Pulmonary artery endothelial cell (primary cell): ENCODE measurements at regions not wholly inside any gene's neighbourhood (a gene's known extent, or its start where the extent isn't known, plus 50 kb on each side); places are given as distances from the start of the nearest gene placed in this dataset.

Experiments used
- DNase-seq: peaks from one replicate; pipeline ENCODE4 v3.0.0-alpha.2; 2011; ENCODE audit warnings: low read depth, low spot score

DNA sequence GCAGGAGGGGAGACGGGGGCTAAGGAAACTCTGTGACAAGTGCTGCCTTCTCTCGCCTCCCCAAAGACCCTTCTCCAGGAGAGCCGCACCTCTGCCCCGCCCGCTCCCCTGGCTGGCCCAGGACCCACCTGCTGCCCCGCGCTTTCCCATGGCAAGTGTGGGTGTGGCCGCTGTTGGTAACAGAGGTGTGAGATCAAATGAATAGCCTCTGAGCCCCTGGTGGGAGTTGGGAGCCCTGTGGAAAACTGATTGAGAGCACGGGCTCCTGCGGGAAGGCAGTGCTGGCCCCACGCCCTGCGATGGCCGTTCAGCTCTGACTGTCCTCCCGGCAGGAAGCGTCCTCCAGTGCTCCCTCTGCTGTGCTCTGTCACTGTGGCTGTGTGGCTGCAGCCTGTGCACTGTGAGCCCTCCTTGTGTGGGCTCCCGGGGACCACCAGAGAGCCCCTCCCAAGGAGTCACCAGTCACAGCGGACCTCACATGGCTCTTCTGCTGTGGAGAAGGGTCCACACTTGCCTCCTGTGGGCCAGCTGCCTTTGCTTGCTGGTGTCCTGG, 1275.9 kb downstream of the BRD1 start:
- no peak for DNase-seq

DNA sequence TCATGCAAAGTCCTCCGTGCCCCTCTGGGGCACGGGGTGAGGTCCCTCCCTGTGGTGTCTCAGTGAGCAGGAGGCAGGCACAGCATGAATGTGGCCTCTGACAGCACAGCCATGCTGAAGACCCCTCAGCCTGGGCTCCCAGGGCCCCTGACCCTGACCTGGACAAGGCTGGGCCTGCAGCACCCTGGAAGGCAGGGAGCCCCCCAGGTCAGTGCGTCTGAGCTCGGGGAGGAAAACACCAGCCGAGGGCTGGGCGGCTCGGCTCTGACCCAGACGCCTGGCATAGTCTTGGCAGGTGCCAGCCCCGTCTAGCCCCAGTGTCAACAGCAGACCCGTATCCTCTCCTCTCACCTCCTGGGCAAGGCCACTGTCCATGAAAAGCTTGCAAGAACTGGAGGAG, 1276.6 kb downstream of the BRD1 start:
- DNase-seq, result no peak

DNA sequence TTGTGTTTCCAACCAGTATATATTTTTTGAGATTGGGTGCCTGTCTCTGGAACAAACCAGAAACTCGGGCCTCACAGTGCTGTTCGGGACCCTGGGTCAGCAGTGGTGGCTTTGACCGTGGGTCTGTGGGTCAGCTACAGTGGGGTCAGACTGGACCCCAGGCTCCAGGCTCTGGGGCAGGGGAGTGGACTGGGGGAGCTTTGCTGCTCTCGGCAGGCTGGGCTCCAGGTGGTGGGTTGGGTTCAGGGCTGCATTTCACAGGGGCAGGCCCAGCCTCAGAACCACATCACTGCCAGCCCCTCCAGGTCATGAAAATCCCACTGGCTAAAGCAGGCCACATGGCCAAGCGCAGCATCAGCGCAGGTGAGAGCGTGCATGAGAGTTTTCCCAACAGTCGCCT, 1279.3 kb downstream of the BRD1 start:
- no peak for DNase-seq

DNA sequence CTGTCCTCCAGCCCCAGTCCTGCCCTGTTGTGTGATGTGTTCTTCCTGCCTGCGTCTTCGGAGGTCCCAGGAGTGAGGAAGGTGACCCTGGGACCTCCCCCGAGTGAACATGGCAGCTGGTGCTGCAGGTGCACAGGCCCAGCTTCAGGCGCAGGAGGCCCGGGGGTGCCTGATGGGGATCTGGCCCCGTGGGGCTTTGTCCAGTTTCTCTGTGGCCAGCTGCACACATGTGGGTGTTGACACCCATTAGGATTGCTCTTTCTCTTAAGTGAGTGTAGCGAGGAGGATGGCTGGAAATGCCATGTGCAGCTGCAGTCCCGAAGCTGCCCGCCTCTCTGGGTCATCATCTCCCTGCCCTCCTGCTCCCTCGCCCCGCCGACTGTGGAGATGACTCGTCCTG, 1279.7 kb downstream of the BRD1 start:
- no peak for DNase-seq

DNA sequence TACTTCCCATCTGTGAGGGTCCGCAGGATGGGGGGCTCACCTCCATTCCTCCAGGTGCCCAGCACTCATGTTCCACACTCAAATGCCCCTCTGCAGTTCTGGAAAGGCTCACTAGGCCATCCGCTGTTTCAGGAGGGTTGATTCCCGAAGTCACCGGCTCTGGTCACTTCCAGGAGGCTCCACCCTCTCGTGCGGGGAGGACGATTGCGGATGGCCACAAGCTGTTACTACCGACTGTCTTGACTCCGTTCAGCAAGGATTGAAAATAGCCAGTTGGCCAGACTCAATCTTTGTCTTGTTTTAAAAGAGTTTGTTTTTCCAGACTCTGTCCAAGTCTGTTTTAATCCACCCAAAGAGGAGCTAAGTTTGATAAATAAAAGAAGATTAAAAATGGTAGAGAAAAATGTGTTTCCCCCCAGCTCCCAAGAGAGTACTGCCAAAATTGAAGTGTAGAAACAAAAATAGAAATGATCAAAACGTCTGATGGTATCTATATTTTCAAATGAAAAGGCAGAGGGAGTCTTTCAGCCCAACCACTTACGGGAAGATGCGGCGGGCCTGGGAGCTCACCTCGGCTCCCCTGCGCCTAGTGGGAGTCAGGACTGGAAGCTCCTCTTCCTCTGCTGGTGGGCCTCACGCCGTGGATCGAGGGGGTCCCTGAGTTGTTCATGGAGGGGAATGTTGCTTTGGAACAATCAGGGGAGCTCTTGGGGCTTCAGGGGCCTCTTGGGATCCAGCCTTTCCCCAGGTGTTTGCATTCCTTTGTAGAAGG, 1280.8 kb downstream of the BRD1 start:
- no peak for DNase-seq

DNA sequence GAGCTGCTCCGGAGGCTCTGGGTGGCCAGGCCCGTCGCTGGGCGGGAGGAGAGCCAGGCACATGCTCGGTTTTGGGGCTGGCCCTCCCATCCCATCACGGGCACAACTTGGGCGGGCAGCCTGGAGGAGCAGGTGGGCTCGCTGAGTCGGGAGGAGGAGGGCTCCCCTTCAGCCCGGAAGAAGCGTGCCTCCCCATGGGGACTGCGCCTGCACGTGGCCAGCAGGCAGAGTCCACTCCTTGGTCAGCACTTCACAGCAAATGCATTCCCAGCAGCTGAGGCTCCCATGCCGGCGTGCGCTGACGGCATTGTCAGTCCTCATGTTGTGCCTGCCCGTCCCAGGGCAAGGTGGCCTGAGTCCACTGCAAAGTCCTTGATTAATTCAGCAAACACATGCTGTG, 1281.7 kb downstream of the BRD1 start:
- DNase-seq, result no peak

DNA sequence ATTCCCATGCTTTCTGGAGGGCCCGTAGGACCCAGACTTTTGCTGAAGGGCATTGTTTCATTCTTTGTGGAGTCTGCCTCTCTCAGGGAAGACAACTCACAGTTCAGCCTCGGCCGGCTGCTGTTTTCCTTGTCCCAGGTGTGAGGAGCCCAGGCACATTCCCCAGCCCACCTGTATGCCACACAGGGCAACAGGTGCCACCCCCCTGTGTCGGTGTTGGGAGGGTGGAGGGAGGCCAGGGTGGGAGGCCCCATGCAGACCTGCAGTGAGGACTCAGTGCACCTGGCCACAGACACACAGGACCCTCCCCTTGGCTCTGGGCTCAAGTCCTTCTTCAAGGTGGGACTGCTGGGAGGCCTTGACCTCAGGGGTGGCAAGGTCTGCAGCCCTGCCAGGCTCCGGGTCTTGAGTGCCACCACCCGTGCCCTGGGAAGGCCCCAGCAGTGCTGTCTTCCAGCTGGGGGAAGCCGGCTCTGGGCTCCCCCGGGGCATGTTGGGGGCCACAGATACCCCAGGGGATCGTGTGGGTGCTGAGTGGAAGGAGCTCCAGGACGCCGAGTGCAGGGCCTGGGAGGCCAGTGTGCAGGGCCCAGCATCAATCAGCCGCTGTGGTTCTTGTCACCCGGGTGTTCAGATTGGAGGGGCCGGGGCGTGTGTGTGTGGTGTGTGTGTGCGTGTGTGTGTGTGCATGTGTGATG, 1286.1 kb downstream of the BRD1 start:
- DNase-seq, result no peak

DNA sequence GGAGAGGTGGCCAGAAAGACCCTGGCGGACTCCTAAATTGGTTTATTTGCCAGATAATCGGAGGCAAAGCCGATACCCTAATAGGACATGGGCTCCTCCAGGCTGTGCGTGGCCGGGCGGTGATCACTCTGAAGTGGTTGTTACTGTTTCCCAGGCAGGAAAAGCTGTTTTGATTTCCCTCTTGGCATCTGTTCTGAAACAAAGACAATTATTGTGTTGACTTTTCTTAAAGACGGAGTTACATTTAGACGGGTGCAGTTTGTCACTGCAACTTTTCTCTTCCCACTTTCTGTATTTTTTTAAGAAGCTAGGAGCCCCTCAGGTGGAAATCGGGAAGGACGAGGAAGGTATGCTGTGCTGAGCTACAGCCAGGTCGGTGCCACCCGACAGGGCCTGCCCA, 1288.4 kb downstream of the BRD1 start:
- no peak for DNase-seq

DNA sequence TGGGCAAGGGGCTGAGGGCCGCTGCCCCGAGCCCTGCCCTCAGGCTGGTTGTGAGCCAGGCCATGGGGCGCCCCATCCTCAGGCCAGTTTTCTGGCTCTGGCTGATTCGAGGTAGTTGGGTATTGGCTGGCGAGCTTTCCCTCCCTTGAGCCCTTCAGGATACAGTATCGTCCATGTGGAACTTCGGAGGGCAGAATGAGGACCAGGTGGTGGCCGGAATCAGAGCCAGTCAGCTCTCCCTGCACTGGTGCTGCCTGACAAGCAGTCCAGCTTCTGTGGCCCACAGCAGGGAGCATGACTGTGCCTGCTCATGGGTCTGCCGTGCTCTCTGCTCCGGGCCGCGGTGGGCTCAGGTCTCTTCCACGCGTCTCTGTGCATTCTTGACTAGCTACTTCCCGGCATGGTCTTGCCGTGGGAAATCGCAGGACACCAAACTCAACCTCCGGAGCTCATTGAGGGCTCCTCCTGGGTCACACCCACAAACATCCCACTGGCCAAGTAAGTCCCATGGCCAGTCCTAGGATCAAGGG, 1289.3 kb downstream of the BRD1 start:
- no peak for DNase-seq

DNA sequence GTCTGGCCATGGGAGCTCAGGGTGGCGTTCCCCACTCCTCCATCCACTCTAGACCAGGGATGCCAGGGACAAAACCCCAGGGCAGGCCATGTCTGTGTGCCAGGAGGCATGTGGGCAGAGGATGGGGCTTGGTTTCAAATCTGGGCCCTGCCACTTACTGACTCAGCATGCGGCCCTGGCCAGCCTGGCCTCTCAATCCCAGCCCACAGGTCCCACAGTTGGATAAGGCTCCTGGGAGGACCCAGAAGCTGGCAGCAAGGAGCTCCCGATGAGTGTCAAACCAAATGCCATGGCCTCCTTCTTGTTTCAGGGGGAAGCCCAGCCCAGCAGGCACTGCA, 1290.4 kb downstream of the BRD1 start:
- no peak for DNase-seq

DNA sequence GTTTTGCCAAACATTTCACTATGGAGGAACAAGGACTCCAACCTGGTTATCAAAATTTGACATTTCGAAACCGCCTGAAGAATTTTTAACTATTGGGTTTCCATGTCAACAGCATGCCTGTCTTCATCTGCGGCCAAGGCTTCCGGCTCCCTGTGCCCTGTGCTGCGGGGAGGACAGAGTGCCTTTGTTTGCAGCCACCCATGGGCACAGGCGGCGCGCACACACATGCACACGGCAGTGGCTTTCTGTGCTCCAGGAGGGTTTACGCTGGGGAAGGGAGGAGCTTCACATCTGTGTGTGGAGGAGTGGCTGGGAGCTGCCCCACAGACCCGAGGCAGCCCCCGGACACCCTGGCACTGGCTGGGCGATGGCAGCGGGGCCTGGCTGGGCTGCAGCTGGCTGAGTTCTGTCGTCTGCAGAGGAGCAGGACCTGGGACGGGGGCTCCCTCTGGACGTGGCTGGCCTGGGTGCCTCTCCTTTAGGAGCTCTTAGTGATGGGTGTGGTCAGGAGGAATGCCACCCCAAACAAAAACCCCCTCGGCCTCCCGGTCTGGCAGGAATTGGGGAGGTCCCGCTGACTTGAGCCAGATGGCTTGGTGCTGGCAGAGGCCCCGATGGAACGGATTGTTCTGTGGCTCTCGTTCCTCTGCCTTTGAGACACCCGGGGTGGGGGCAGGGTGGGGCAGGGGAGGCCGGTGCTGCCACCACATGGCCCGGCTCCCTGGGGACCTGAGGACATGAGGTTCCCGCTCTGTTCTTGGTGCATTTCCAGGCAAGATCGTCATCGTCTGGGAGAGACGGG, 1290.9 kb downstream of the BRD1 start:
- DNase-seq, result no peak

DNA sequence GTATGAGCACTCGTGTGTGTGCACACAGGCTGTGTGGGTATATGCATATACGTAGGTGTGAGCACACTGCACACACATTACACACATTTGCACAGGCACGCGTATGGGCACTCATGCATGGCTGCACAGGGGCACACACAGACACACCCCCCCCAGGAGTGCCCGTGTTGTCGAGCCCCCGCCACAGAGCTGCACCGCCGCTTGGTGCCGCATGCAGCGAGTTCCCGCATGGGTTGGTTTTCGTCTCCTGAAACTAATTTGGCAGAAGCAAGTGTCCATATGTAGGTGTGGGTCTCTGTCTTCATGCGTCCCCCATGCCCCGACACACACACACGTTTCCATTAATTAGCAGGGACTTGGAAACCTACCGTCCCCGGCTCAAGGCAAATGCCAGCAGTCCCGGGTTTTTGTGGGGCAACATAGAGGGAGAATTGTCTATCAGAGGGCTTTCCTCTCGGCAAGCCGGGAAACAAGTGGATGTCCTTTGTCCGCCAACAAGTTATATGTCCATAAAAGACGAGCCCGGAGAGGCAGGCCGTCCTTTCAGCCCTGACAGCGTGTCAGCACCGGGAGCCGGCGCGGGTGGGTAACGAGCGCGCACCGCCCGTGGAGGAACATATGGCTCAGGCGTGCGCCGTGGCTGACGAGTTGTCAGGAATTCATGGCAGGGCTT, 1291.7 kb downstream of the BRD1 start:
- no peak for DNase-seq

DNA sequence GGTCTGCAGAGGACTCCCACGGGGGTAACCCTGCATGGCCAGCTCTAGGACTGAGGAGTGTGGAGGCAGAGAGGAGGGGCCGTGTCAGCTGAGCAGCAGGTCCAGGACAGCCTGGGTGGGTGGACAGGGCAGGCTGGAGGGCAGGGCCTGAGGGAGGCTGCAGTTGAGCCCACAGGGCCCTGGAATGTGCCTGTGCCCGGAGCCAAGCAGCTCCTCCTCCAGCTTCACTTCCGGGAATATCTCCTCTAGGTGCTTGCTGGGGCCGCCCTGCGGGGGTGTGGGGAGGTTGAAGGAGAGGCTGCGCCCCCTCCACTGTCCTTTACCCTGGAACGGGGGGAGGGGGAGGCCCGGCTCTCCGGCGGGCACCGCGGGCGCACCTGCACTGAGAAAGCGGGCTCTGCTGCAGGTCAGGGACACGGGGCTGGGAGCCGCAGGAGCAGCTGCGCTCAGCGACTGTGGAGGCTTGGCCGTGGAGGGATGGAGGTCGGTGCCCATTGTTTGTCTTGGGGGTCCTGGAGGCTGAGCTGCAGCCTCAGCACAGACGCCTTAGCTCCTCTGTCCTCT, 1293.2 kb downstream of the BRD1 start:
- DNase-seq, result no peak

DNA sequence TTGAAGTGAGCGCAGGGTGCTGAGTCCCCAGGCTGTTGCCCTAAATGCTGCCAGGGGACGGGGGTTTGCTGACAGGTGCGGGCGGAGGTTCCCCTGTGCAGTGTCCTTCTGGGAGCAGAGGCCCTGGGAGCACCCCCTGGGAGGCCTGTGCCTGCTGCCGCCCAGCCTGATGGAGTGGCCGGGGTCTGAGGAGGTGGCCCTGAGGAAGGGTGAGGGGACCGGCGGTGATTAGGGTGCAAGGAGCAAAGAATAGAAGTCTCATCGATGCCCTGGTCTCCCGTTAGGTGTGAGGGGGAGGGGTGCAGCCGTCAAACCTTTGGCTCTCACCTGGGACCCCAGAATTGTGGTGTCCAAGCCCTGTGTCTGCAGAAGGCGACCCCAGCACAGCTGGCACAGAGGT, 1294.7 kb downstream of the BRD1 start:
- DNase-seq, result no peak

DNA sequence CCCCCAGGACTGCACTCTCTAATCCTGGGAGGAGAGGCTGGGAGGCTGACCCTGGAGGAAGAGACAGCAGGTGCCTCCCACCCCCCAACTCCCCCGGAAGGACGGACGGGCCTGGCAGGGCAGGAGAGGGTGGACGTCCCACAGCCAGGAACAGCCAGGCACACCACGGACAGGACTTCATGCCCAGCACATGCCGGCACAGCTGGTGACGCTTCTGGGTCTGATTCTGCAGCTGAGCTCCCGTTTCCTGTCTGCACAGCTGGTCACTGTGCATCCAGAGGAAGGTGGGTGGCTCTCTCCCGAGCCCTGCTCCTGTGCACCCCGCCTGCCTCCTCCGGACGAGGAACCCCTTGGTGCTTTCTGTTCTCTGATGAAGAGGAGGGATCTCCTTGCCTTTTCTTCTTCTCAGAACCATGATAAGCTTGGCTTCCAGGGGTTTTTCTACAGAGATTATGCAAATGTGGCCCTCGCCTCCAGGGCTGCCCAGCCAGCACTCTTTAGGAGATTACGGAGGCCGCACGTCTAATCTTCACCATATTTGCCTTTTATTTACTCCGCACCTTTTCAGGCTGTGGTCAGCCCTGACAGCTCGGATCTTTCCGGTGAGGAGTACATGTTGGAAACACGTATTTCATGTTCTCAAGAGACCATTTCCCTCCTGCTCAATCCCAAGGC, 1295.8 kb downstream of the BRD1 start:
- no peak for DNase-seq

DNA sequence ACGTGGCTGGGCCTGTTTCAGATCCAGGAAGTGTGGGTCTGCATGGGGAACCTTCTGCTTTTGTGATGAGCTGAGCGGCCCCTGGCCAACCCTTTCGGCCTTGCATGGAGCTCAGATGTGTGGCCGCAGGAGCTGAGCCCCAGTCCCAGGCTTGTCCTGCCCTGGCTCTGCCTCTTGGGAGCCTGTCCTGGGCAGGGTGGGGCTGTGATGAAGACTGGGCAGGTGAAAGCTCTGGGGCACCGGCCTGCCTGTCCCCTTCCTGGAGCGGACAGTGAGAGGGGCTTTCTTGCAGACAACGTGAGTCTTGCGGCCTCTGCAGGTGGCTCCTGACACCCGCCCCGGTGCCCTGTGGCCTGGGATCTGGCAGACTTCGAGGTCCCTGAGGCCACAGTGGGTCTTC, 1296.6 kb downstream of the BRD1 start:
- no peak for DNase-seq

DNA sequence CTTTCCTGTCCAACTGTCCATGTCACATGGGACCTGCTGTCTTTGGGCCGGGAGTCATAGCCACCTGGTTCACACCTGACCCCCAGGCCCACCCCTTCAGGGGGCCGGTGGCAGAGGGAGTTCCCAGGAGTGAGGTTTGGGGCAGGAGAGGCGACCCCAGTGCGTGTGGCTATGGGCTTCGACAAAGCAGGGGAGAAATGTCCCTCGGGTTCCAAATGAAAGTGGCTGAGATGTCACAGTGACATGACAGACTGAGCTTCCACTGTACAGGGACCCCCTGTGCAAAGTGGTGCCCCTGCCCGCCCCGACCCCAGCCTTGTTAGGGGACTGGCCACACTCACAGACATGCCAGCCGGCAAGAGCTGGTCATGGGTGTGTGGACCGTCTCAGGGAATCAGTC, 1297.0 kb downstream of the BRD1 start:
- DNase-seq, result no peak

DNA sequence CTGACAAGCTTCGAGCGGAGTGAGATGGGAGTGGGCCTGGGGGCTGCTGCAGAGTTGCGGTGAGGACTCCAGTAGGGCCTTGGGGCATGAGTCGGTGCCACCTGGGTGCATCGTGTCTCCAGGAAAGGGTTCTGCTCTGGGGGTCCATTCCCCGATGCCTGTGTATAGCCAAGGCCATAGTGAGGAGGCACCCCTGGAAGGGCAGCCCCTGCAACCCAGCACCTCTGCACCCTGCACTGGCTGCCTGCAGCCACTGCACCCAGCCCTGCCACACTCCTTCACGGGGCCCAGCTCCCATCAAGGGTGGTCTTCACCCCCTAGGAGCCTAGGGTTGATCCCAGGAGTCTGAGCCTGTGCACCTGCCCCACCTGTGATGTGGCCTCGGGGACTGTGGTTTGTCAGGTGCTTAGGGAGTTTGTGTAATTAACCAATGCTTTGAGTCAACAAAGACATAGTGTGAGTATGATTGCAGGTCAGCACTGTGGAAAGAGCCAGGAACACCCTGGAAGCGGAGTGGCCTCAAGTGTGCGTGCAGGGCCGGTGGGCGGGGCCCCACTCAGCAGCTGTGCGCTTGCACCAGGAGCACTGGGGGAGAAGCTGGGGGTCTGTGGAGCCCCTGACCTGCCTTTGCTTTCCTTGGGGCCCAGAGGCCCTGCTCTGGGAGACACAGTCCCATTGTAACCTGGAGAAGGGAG, 1299.3 kb downstream of the BRD1 start:
- DNase-seq, result no peak

DNA sequence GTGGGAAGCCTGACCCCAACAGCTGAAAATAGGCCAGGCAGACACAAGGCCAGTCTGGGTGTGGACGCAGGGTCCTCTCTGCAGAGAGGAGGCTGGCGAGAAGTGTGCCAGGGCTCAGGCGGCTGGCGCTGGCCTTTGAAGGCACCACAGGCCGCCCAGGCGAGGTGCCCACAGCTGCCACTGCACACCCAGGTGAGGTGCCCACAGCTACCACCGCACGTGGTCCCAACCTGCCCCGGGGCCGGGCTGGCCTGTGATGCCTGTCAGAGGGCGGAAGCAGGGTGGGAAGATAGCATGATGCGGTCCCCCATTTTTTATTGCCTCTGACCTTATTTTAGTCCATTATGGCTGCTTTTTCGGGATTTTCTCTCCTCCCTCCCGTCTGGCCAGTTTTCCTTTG, 1303.9 kb downstream of the BRD1 start:
- no peak for DNase-seq

DNA sequence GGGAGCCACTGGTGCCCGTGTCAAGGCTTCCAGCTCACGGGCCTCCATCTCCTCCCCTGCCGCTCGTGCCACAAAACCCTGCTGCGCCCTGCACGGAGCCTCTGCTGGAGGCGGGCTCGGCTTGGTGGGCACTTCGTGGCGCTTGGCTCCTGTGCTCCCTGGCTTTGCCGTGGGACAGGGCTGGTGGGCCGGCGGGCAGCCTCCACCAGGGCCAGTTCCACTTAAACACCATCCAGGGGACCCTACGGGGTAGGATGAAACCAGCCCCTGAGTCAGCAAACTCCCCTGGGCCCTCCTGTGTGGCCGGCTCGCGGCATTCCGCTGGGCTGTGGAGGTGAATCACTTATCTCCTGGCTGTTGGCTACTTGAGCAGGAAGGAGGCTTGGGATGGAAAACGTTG, 1304.6 kb downstream of the BRD1 start:
- no peak for DNase-seq
